ENCODE measurements at regions not wholly inside any gene's neighbourhood (a gene's known extent, or its start where the extent isn't known, plus 50 kb on each side); places are given as distances from the start of the nearest gene placed in this dataset.

GRCh38 chr1:170790175-170790574, 126.2 kb downstream of the PRRX1 start (continued):
- no peak for TF ChIP-seq YY1 (IDR thresholded peaks at IDR 0.05; ENCODE audit: insufficient read depth, insufficient replicate concordance, low read depth, low read length)
- TF ChIP-seq ZNF207 (IDR thresholded peaks at IDR 0.05; ENCODE audit: borderline replicate concordance) = no peak
- TF ChIP-seq ZNF678 (CRISPR knock-in tag; IDR thresholded peaks at IDR 0.05) = no peak
- TF ChIP-seq TRIM24 (CRISPR knock-in tag; IDR thresholded peaks at IDR 0.05) = no peak

GRCh38 chr1:170790651-170791071, 126.7 kb downstream of the PRRX1 start:
- no peak for TF ChIP-seq SRY (CRISPR knock-in tag; IDR thresholded peaks at IDR 0.05)
- no peak for TF ChIP-seq ZNF614 (CRISPR knock-in tag; IDR thresholded peaks at IDR 0.05; ENCODE audit: borderline replicate concordance)
- ChIA-PET POLR2A (no interaction called here), CTCF (ENCODE audit: low intra/inter-chr PET ratio, low total read pairs) (no interaction called here)
- Histone ChIP-seq H3K9me3 (ENCODE audit: low read length) (no peaks in the 10 kb centered on the region), H3K79me2 (ENCODE audit: insufficient read depth, low read length) (no peaks in the 10 kb centered on the region), H3K27me3 (ENCODE audit: control insufficient read depth in 1 of 2, insufficient read depth in 2 of 2, low read length in 2 of 2) (peaks cover 0 to 1% of the 10 kb centered on the region in 2 experiments; a peak in 1 of 5 replicates), H2AFZ (ENCODE audit: low read length) (no peak overlapping the region), H3K4me2 (ENCODE audit: low read depth, low read length) (no peak overlapping the region), H3K9ac (ENCODE audit: insufficient read depth, low read depth, low read length) (no peak overlapping the region), H3K27ac (ENCODE audit: extremely low read length, insufficient read depth, low read length) (no peak overlapping the region), H3K36me3 (replicated peaks in 1 of 2; ENCODE audit: control insufficient read depth in 1 of 2, insufficient read depth in 2 of 2, low read length in 2 of 2) (no peaks in the 10 kb centered on the region), H3K4me3 (replicated peaks in 1 of 3; ENCODE audit: insufficient read depth in 1 of 3, low read depth in 2 of 3, low read length in 3 of 3) (no peak overlapping the region), H3K4me1 (ENCODE audit: insufficient read depth, low read length) (no peaks in the 10 kb centered on the region), H4K20me1 (ENCODE audit: insufficient read depth, low read length) (no peaks in the 10 kb centered on the region)
- intact Hi-C loops (cut with micrococcal nuclease; ENCODE audit: unreplicated experiment) = no loop called here
- in situ Hi-C loops (cut with HindIII; ENCODE audit: extremely low pct_ligation_motif_present, low pct_unique_long_range_greater_than_20kb) = no loop called here
- 4% methylated on average over 3 of the region's 3 CpGs for WGBS (ENCODE audit: low lambda C conversion rate)
- no peak for FAIRE-seq
- ATAC-seq = no peak
- no TSS peak for BruUV-seq (replicated peaks)
- no peak for DNase-seq (ENCODE audit: low spot score)

- Histone ChIP-seq H3K4me3 (replicated peaks in 1 of 3; ENCODE audit: insufficient read depth in 1 of 3, low read depth in 2 of 3, low read length in 3 of 3) (no peak overlapping the region), H4K20me1 (ENCODE audit: insufficient read depth, low read length) (no peaks in the 10 kb centered on the region), H3K4me1 (ENCODE audit: insufficient read depth, low read length) (no peaks in the 10 kb centered on the region), H3K27ac (ENCODE audit: extremely low read length, insufficient read depth, low read length) (no peak overlapping the region), H3K9ac (ENCODE audit: insufficient read depth, low read depth, low read length) (no peak overlapping the region), H3K27me3 (ENCODE audit: control insufficient read depth in 1 of 2, insufficient read depth in 2 of 2, low read length in 2 of 2) (peaks cover 0 to 1% of the 10 kb centered on the region in 2 experiments; a peak in 1 of 5 replicates), H3K9me3 (ENCODE audit: low read length) (no peaks in the 10 kb centered on the region), H2AFZ (ENCODE audit: low read length) (no peak overlapping the region), H3K79me2 (ENCODE audit: insufficient read depth, low read length) (no peaks in the 10 kb centered on the region), H3K4me2 (ENCODE audit: low read depth, low read length) (no peak overlapping the region), H3K36me3 (replicated peaks in 1 of 2; ENCODE audit: control insufficient read depth in 1 of 2, insufficient read depth in 2 of 2, low read length in 2 of 2) (no peaks in the 10 kb centered on the region)
- no peak for TF ChIP-seq PLSCR1 (CRISPR knock-in tag; IDR thresholded peaks at IDR 0.05; ENCODE audit: borderline replicate concordance)
- no peak for TF ChIP-seq ZNF337 (CRISPR knock-in tag; IDR thresholded peaks at IDR 0.05; ENCODE audit: borderline replicate concordance, low read depth)
- no peak for TF ChIP-seq KMT2A (CRISPR knock-in tag; IDR thresholded peaks at IDR 0.05)
- no peak for TF ChIP-seq MXD4 (CRISPR knock-in tag; IDR thresholded peaks at IDR 0.05)
- TF ChIP-seq SALL2 (CRISPR knock-in tag; IDR thresholded peaks at IDR 0.05) = no peak
- TF ChIP-seq NFYB (CRISPR knock-in tag; IDR thresholded peaks at IDR 0.05) = no peak
- TF ChIP-seq ZBTB7B (CRISPR knock-in tag; IDR thresholded peaks at IDR 0.05) = no peak
- no peak for TF ChIP-seq CBFB (CRISPR knock-in tag; IDR thresholded peaks at IDR 0.05)
- no peak for TF ChIP-seq ZGPAT (CRISPR knock-in tag; IDR thresholded peaks at IDR 0.05)
- no peak for TF ChIP-seq ZNF12 (CRISPR knock-in tag; IDR thresholded peaks at IDR 0.05)
- TF ChIP-seq ZFY (CRISPR knock-in tag; IDR thresholded peaks at IDR 0.05) = no peak
- CTCF ChIA-PET (ENCODE audit: low intra/inter-chr PET ratio, low total read pairs) = no interaction called here
- ATAC-seq (no peak), DNase-seq (ENCODE audit: low spot score) (no peak), FAIRE-seq (no peak)
- in situ Hi-C loops (cut with HindIII; ENCODE audit: extremely low pct_ligation_motif_present, low pct_unique_long_range_greater_than_20kb) (no loop called here), intact Hi-C loops (cut with micrococcal nuclease; ENCODE audit: unreplicated experiment) (no loop called here)
- POLR2A ChIA-PET = no interaction called here
- no TSS peak for BruUV-seq (replicated peaks)
- whole genome bisulfite sequencing (ENCODE audit: low lambda C conversion rate) = 12% methylated on average over 5 of the region's 5 CpGs
These were observed 128.0 kb downstream of the PRRX1 start for GRCh38 chr1:170791941-170792340.
